Activated T-helper 1 cell treated with anti-CD3 and anti-CD28 coated beads, Interleukin-12 subunit alpha, Interleukin-12 subunit beta, Interleukin-2, Interleukin-4 antibody, amounts not matched to agents 30 ng/mL and 10 ng/mL and 1 ng/mL, durations not matched to agents 14 hours and 24 hours and 36 hours (primary cell): ENCODE measurements at regions not wholly inside any gene's neighbourhood (a gene's known extent, or its start where the extent isn't known, plus 50 kb on each side); places are given as distances from the start of the nearest gene placed in this dataset.
"Not testable (repeated sequence)": the region's sequence is repeated elsewhere in the genome, so short reads cannot be mapped to it uniquely, and the experiment has no call there.

Experiments used
- DNase-seq: peaks from one replicate; pipeline ENCODE4 v3.0.0; 2021; ENCODE audit warnings: low spot score
- H3K27ac Mint-ChIP-seq: one replicate; pipeline ENCODE4 v1.8.0; 2021; ENCODE audit warnings: mild to moderate bottlenecking, mixed read lengths
- H3K27me3 Mint-ChIP-seq: one replicate; pipeline ENCODE4 v1.8.0; 2022; ENCODE audit warnings: mild to moderate bottlenecking, moderate library complexity, mixed read lengths; ENCODE audit not compliant: insufficient read depth
- H3K36me3 Mint-ChIP-seq: one replicate; pipeline ENCODE4 v1.8.0; 2021; ENCODE audit warnings: low read depth, mixed read lengths
- H3K4me1 Mint-ChIP-seq: one replicate; pipeline ENCODE4 v1.8.0; 2021; ENCODE audit warnings: low read depth, mixed read lengths
- H3K4me3 Mint-ChIP-seq: one replicate; pipeline ENCODE4 v1.8.0; 2021; ENCODE audit warnings: mild to moderate bottlenecking, moderate library complexity, mixed read lengths
- H3K9me3 Mint-ChIP-seq: one replicate; pipeline ENCODE4 v1.8.0; 2021; ENCODE audit warnings: mixed read lengths
- intact Hi-C: fragments of 100-400 bp; cut with micrococcal nuclease; formaldehyde crosslinking; loops from one replicate; pipeline ENCODE4 v1.15.1; 2024

DNA sequence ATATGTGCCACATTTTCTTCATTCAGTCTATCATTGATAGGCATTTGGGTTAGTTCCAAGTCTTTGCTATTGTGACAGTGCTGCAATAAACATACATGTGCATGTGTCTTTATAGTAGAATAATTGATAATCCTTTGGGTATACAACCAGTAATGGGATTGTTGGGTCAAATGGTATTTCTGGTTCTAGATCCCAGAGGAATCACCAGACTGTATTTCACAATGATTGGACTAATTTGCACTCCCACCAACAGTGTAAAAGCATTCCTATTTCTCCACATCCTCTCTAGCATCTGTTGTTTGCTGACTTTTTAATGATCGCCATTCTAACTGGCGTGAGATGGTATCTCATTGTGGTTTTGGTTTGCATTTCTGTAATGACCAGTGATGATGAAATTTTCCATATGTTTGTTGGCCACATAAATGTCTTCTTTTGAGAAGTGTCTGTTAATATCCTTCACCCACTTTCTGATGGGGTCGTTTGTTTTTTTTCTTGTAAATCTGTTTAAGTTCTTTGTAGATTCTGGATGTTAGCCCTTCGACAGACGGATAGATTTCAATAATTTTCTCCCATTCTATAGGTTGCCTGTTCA, 801.3 kb upstream of the ADAMTS5 start:
- H3K4me3 Mint-ChIP-seq, H3K27ac Mint-ChIP-seq, DNase-seq, intact Hi-C loops, H3K4me1 Mint-ChIP-seq, H3K9me3 Mint-ChIP-seq, H3K36me3 Mint-ChIP-seq, H3K27me3 Mint-ChIP-seq: not testable (repeated sequence)

DNA sequence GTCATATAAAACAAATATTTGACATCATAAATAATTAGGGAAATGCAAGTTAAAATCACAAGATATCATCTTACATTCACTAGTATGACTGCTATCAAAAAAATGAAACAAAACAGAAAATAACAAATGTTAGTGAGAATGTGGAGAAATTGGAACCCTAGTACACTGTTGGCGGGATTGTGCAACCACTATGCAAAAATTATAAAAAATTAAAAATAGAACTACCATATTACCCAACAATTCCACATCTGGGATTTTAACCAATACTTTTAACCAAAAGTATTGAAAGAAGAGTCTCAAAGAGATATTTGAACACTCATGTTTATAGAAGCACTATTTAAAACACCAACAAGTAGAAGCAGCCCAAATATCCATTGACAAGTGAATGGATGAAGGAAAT, 797.2 kb upstream of the ADAMTS5 start:
- no peaks in the 10 kb centered on the region for H3K9me3 Mint-ChIP-seq
- H3K27ac Mint-ChIP-seq, result no peak overlapping the region
- H3K36me3 Mint-ChIP-seq, result no peaks in the 10 kb centered on the region
- no peak overlapping the region for H3K4me3 Mint-ChIP-seq
- no peaks in the 10 kb centered on the region for H3K27me3 Mint-ChIP-seq
- intact Hi-C loops, result no loop called here
- H3K4me1 Mint-ChIP-seq, result no peaks in the 10 kb centered on the region
- no peak for DNase-seq

DNA sequence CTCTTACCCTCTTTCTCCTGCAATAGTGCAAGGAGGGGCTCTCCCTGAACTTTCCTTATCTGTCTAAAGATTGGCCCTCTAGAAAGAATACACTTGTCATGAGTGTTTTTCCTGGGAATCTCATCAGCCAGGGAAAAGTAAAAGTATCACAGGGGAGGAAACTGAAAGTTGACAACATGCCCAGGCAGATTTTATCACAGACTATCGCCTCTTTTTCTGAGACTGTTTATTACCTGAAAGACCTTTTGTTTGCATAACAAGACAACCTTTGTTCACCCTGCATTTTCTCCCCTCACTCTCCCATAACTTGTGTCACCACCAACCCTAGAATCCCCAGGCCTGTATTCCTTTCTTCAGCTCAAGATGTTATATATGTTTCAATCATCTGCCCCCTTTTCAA, 794.7 kb upstream of the ADAMTS5 start:
- H3K9me3 Mint-ChIP-seq, result no peaks in the 10 kb centered on the region
- no peaks in the 10 kb centered on the region for H3K4me1 Mint-ChIP-seq
- H3K27me3 Mint-ChIP-seq, result no peaks in the 10 kb centered on the region
- DNase-seq, result no peak
- H3K4me3 Mint-ChIP-seq, result no peak overlapping the region
- H3K36me3 Mint-ChIP-seq, result no peaks in the 10 kb centered on the region
- no peak overlapping the region for H3K27ac Mint-ChIP-seq
- intact Hi-C loops, result no loop called here

DNA sequence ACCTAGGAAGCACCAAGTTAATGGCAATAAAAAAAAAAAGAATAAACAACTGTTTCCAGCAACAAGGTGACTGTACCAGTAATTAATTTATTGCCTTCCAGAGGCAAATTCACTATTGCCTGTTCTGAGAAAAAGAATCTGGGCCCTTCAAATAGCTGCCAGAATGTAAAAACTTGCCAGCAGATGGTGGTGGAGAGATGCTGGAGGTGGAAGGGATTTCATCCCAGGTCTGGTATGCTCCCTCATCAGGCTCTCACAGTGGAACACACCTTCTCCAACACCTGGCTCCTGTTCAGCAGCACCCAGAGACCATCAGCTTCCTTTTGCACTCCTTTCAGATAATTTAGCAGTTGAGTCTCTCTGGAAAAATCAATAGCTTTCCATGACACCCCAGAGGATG, 792.9 kb upstream of the ADAMTS5 start:
- Mint-ChIP-seq H3K27me3 (no peaks in the 10 kb centered on the region), H3K4me1 (no peaks in the 10 kb centered on the region), H3K9me3 (no peaks in the 10 kb centered on the region), H3K36me3 (no peaks in the 10 kb centered on the region), H3K4me3 (no peak overlapping the region), H3K27ac (no peak overlapping the region)
- no peak for DNase-seq
- intact Hi-C loops, result no loop called here

DNA sequence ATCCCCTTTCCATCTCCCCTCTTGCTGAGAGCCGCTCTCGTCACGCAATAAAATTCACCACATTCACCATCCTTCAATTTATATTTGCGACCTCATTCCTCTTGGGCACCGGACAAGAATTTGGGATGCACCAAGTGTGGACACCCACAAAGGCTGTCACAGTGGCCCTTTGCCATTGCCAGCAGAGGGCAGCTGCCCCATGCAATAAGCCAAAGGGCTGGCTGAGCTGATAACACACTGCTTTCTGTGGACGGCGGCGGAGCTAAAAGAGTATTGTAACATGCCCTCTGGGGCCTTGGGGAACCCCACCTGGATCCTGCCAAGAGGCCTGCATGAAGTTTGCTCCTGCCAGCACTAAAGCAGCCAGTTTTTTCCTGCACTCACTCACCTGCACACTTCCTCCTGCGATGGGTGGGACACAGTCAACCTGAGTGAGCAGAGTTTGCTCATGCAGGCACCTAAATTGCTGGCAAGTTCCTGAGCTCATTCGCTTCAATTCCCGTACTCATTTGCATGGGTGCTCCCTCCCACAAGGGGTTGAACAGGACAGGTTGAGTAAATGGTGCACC, 792.3 kb upstream of the ADAMTS5 start:
- H3K27ac Mint-ChIP-seq, result no peak overlapping the region
- H3K4me3 Mint-ChIP-seq, result no peak overlapping the region
- no peaks in the 10 kb centered on the region for H3K4me1 Mint-ChIP-seq
- no peak for DNase-seq
- H3K36me3 Mint-ChIP-seq, result no peaks in the 10 kb centered on the region
- intact Hi-C loops, result no loop called here
- no peaks in the 10 kb centered on the region for H3K27me3 Mint-ChIP-seq
- H3K9me3 Mint-ChIP-seq, result no peaks in the 10 kb centered on the region

GRCh38 chr21:27756191-27756590, 789.3 kb upstream of the ADAMTS5 start:
- Mint-ChIP-seq H3K4me3 (no peak overlapping the region), H3K27ac (no peak overlapping the region), H3K36me3 (no peaks in the 10 kb centered on the region), H3K9me3 (peaks cover 6% of the 10 kb centered on the region), H3K27me3 (no peaks in the 10 kb centered on the region), H3K4me1 (no peaks in the 10 kb centered on the region)
- no peak for DNase-seq
- intact Hi-C loops, result no loop called here

GRCh38 chr21:27743971-27744564, 777.2 kb upstream of the ADAMTS5 start:
- Mint-ChIP-seq H3K27ac (no peak overlapping the region), H3K9me3 (no peaks in the 10 kb centered on the region), H3K4me3 (no peak overlapping the region), H3K27me3 (no peaks in the 10 kb centered on the region), H3K36me3 (no peaks in the 10 kb centered on the region), H3K4me1 (no peaks in the 10 kb centered on the region)
- DNase-seq, result no peak
- intact Hi-C loops, result no loop called here

GRCh38 chr21:27741736-27742135, 774.8 kb upstream of the ADAMTS5 start:
- no peak for DNase-seq
- Mint-ChIP-seq H3K9me3 (no peaks in the 10 kb centered on the region), H3K4me3 (no peak overlapping the region), H3K4me1 (no peaks in the 10 kb centered on the region), H3K27me3 (no peaks in the 10 kb centered on the region), H3K27ac (no peak overlapping the region), H3K36me3 (no peaks in the 10 kb centered on the region)
- intact Hi-C loops, result no loop called here

DNA sequence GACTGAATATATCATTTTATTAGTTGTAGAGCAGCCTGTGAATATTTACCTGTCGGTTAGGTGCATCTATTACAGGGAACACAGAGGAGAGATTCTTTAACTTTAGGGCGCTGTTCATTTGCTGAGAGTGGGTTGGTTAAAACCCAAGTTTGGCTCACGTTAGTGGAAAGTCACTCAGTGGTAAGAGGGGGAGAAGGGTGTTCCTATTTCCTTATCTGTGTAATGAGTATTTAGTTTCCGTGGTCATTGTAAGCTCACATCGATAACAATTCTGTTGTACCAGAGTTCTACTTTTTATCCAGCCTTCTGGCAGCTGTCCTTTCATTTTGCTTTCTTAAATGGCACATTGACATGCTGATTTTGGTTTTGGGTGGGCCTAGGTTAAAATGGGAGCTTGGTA, 773.2 kb upstream of the ADAMTS5 start:
- H3K4me3 Mint-ChIP-seq, result no peak overlapping the region
- DNase-seq, result no peak
- H3K36me3 Mint-ChIP-seq, result no peaks in the 10 kb centered on the region
- no peak overlapping the region for H3K27ac Mint-ChIP-seq
- H3K4me1 Mint-ChIP-seq, result no peaks in the 10 kb centered on the region
- intact Hi-C loops, result no loop called here
- no peaks in the 10 kb centered on the region for H3K27me3 Mint-ChIP-seq
- H3K9me3 Mint-ChIP-seq, result no peaks in the 10 kb centered on the region

- Mint-ChIP-seq H3K27ac (no peak overlapping the region), H3K9me3 (no peaks in the 10 kb centered on the region), H3K27me3 (no peaks in the 10 kb centered on the region), H3K4me1 (no peaks in the 10 kb centered on the region), H3K4me3 (no peak overlapping the region), H3K36me3 (no peaks in the 10 kb centered on the region)
- intact Hi-C loops, result no loop called here
- no peak for DNase-seq
These were observed 772.3 kb upstream of the ADAMTS5 start for GRCh38 chr21:27739187-27739586.

GRCh38 chr21:27735699-27736098, 768.8 kb upstream of the ADAMTS5 start:
- Mint-ChIP-seq H3K4me1 (no peaks in the 10 kb centered on the region), H3K27me3 (no peaks in the 10 kb centered on the region), H3K9me3 (no peaks in the 10 kb centered on the region), H3K27ac (no peak overlapping the region), H3K36me3 (no peaks in the 10 kb centered on the region), H3K4me3 (no peak overlapping the region)
- intact Hi-C loops, result no loop called here
- no peak for DNase-seq

DNA sequence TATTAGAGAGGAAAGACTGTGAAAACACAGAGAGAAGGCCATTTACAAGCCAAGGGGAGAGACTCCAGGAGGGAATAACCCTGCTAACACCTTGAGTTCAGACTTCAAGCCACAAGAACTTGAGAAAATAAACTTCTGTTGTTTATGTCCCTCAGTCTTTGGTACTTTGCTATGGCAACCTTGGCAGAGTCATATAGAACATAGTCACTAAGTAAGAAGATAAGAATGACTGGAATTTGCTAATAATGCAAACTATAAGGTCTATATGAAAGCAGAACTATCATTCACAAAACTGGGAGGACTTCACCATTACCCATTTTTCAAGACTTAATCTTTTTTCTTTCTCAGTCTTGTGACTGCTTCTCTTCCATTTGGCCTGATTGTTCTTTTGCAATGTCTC, 767.3 kb upstream of the ADAMTS5 start:
- Mint-ChIP-seq H3K36me3 (no peaks in the 10 kb centered on the region), H3K9me3 (no peaks in the 10 kb centered on the region), H3K4me3 (no peak overlapping the region), H3K27me3 (no peaks in the 10 kb centered on the region), H3K4me1 (no peaks in the 10 kb centered on the region), H3K27ac (no peak overlapping the region)
- no peak for DNase-seq
- intact Hi-C loops, result no loop called here

DNA sequence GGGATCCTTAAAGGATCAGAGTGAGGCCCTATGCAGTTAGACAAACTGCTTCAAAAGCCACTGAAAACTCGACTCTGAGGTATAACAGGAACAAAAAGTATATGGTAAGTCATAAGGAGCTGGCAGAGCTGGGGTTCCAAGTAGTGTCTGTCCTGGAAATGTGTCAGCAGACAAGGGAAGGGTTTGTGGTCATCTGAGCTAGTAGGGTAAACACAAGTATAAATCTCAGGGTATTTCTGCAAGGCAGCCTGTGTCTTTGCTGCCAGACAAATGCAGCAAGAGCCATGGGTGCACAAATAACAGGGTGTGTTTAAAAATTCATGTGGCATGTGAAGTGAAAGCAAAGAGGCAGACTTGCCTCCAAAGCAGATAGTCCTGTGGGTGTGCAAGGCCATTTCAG, 759.0 kb upstream of the ADAMTS5 start:
- DNase-seq, result no peak
- H3K36me3 Mint-ChIP-seq, result no peaks in the 10 kb centered on the region
- no peaks in the 10 kb centered on the region for H3K4me1 Mint-ChIP-seq
- no peak overlapping the region for H3K27ac Mint-ChIP-seq
- H3K4me3 Mint-ChIP-seq, result no peak overlapping the region
- H3K9me3 Mint-ChIP-seq, result no peaks in the 10 kb centered on the region
- intact Hi-C loops, result no loop called here
- H3K27me3 Mint-ChIP-seq, result no peaks in the 10 kb centered on the region

GRCh38 chr21:27722095-27722494, 755.2 kb upstream of the ADAMTS5 start:
- Mint-ChIP-seq H3K27me3 (no peaks in the 10 kb centered on the region), H3K4me3 (no peak overlapping the region), H3K4me1 (no peaks in the 10 kb centered on the region), H3K36me3 (no peaks in the 10 kb centered on the region), H3K27ac (no peak overlapping the region), H3K9me3 (peaks cover 3% of the 10 kb centered on the region)
- no peak for DNase-seq
- intact Hi-C loops, result no loop called here
